Type B pancreatic cell (in vitro differentiated cells): ENCODE measurements at regions not wholly inside any gene's neighbourhood (a gene's known extent, or its start where the extent isn't known, plus 50 kb on each side); places are given as distances from the start of the nearest gene placed in this dataset.
"Not testable (repeated sequence)": the region's sequence is repeated elsewhere in the genome, so short reads cannot be mapped to it uniquely, and the experiment has no call there.

ENCODE experiments used
- DNase-seq: peaks from one replicate; pipeline ENCODE4 v3.0.0; 2021; ENCODE audit warnings: mixed read lengths; ENCODE audit not compliant: unreplicated experiment; ENCODE audit errors: extremely low spot score
- H3K27ac Mint-ChIP-seq: 2 replicates; pipeline ENCODE4 v1.8.0; 2021; ENCODE audit warnings: mild to moderate bottlenecking, mixed read lengths
- H3K27me3 Mint-ChIP-seq: 2 replicates; pipeline ENCODE4 v1.8.0; 2021; ENCODE audit warnings: mixed read lengths
- H3K36me3 Mint-ChIP-seq: 2 replicates; pipeline ENCODE4 v1.8.0; 2021; ENCODE audit warnings: mixed read lengths
- H3K4me1 Mint-ChIP-seq: one replicate; pipeline ENCODE4 v1.8.0; 2021; ENCODE audit warnings: mixed read lengths; ENCODE audit not compliant: unreplicated experiment
- H3K4me3 Mint-ChIP-seq: 2 replicates; pipeline ENCODE4 v1.8.0; 2021; ENCODE audit warnings: mild to moderate bottlenecking, mixed read lengths
- H3K9me3 Mint-ChIP-seq: 2 replicates; pipeline ENCODE4 v1.8.0; 2021; ENCODE audit warnings: mixed read lengths
- CTCF ChIP-seq: fragments of 200-600 bp; sonication (generic); conservative IDR thresholded peaks from 2 replicates; pipeline ENCODE4 v1.5.0; 2021; ENCODE audit warnings: antibody characterized with exemption, mild to moderate bottlenecking

- H3K9me3 Mint-ChIP-seq, result no peaks in the 10 kb centered on the region
- no peak for DNase-seq
- H3K4me1 Mint-ChIP-seq, result peaks cover 11% of the 10 kb centered on the region
- H3K36me3 Mint-ChIP-seq, result no peaks in the 10 kb centered on the region
- no peak overlapping the region for H3K27ac Mint-ChIP-seq
- TF ChIP-seq CTCF, result no peak
- no peak overlapping the region for H3K4me3 Mint-ChIP-seq
- H3K27me3 Mint-ChIP-seq, result no peaks in the 10 kb centered on the region
Observed at GRCh38 chr9:17075146-17075757, 59.6 kb upstream of the CNTLN start.

GRCh38 chr9:17072563-17072962 lies 62.3 kb upstream of the CNTLN start:
- DNase-seq, H3K9me3 Mint-ChIP-seq, H3K27me3 Mint-ChIP-seq, H3K4me3 Mint-ChIP-seq, H3K36me3 Mint-ChIP-seq, H3K27ac Mint-ChIP-seq: not testable (repeated sequence)
- peaks cover 11% of the 10 kb centered on the region for H3K4me1 Mint-ChIP-seq

GRCh38 chr9:17068671-17069070 lies 66.2 kb upstream of the CNTLN start:
- Mint-ChIP-seq H3K4me3 (no peak overlapping the region), H3K9me3 (peaks cover under 1% of the 10 kb centered on the region), H3K27me3 (peaks cover under 1% of the 10 kb centered on the region), H3K4me1 (no peaks in the 10 kb centered on the region), H3K36me3 (no peaks in the 10 kb centered on the region), H3K27ac (no peak overlapping the region)
- no peak for DNase-seq
- no peak for TF ChIP-seq CTCF

- Mint-ChIP-seq H3K4me3 (no peak overlapping the region), H3K27ac (no peak overlapping the region), H3K9me3 (peaks cover 4% of the 10 kb centered on the region), H3K36me3 (no peaks in the 10 kb centered on the region), H3K27me3 (peaks cover 4% of the 10 kb centered on the region), H3K4me1 (no peaks in the 10 kb centered on the region)
- no peak for TF ChIP-seq CTCF
- DNase-seq, result no peak
Observed at GRCh38 chr9:17065062-17065461, 69.8 kb upstream of the CNTLN start.

GRCh38 chr9:17064558-17064957 lies 70.3 kb upstream of the CNTLN start:
- Mint-ChIP-seq H3K4me3 (no peak overlapping the region), H3K36me3 (no peaks in the 10 kb centered on the region), H3K27me3 (peaks cover 4% of the 10 kb centered on the region), H3K9me3 (peaks cover 4% of the 10 kb centered on the region), H3K4me1 (no peaks in the 10 kb centered on the region), H3K27ac (no peak overlapping the region)
- DNase-seq, result no peak
- no peak for TF ChIP-seq CTCF

- H3K36me3 Mint-ChIP-seq, result no peaks in the 10 kb centered on the region
- no peaks in the 10 kb centered on the region for H3K4me1 Mint-ChIP-seq
- H3K27ac Mint-ChIP-seq, result no peak overlapping the region
- H3K9me3 Mint-ChIP-seq, result peaks cover 4% of the 10 kb centered on the region
- H3K4me3 Mint-ChIP-seq, result no peak overlapping the region
- DNase-seq, result no peak
- peaks cover 4% of the 10 kb centered on the region for H3K27me3 Mint-ChIP-seq
- peak; percentile 87 for TF ChIP-seq CTCF
Observed at GRCh38 chr9:17063535-17064135, 71.2 kb upstream of the CNTLN start.
